ENCODE measurements at regions not wholly inside any gene's neighbourhood (a gene's known extent, or its start where the extent isn't known, plus 50 kb on each side); places are given as distances from the start of the nearest gene placed in this dataset.

- no peak for TF ChIP-seq CTCF (IDR thresholded peaks at IDR 0.05; ENCODE audit: insufficient read depth in 1 of 2, low read depth in 1 of 2, low read length in 1 of 2, severe bottlenecking in 1 of 2, unreplicated experiment in 1 of 2)
- no peak overlapping the region for H3K4me3 ChIP-seq (ENCODE audit: low read depth, low read length)
- intact Hi-C loops (cut with micrococcal nuclease; ENCODE audit: unreplicated experiment) = loop anchor here (5.0 kb wide), 1 partner anchor 60 kb away; no protein-coding TSS in a partner anchor
- no TSS peak for BruUV-seq (replicated peaks)
- POLR2A ChIA-PET = no interaction called here
- no peak for DNase-seq
- no peaks in the 10 kb centered on the region for H3K4me1 ChIP-seq
- no peaks in the 10 kb centered on the region for H3K27me3 ChIP-seq (replicated peaks; ENCODE audit: control insufficient read depth, insufficient read depth, low read length)
- no peaks in the 10 kb centered on the region for H3K36me3 Mint-ChIP-seq (ENCODE audit: insufficient read depth, unreplicated experiment)
- H3K36me3 ChIP-seq (ENCODE audit: control insufficient read depth, insufficient read depth, low read length) = no peaks in the 10 kb centered on the region
- CTCF ChIA-PET = interaction anchor here (0.5 kb wide), 1 partner anchor 258 kb away, joined by 3 read pairs; no protein-coding TSS in a partner anchor
- H3K9me3 ChIP-seq = no peaks in the 10 kb centered on the region
- peaks cover 8% of the 10 kb centered on the region for H3K9me3 Mint-ChIP-seq (ENCODE audit: unreplicated experiment)
- H3K27ac Mint-ChIP-seq (ENCODE audit: unreplicated experiment) = no peak overlapping the region
- H3K27me3 Mint-ChIP-seq (ENCODE audit: insufficient read depth, unreplicated experiment) = peaks cover 3% of the 10 kb centered on the region
- H3K4me1 Mint-ChIP-seq (ENCODE audit: low read depth, unreplicated experiment) = no peaks in the 10 kb centered on the region
- H3K4me3 Mint-ChIP-seq (ENCODE audit: unreplicated experiment) = no peak overlapping the region
Measured at GRCh38 chr5:62717301-62717933, 138.8 kb downstream of the LRRC70 start.

GRCh38 chr5:62714296-62714695 lies 135.7 kb downstream of the LRRC70 start:
- intact Hi-C loops (cut with micrococcal nuclease; ENCODE audit: unreplicated experiment) = no loop called here
- Histone ChIP-seq H3K9me3 (no peaks in the 10 kb centered on the region), H3K4me1 (no peaks in the 10 kb centered on the region), H3K27me3 (replicated peaks; ENCODE audit: control insufficient read depth, insufficient read depth, low read length) (no peaks in the 10 kb centered on the region), H3K36me3 (ENCODE audit: control insufficient read depth, insufficient read depth, low read length) (no peaks in the 10 kb centered on the region), H3K4me3 (ENCODE audit: low read depth, low read length) (no peak overlapping the region)
- POLR2A ChIA-PET = no interaction called here
- no peak overlapping the region for H3K4me3 Mint-ChIP-seq (ENCODE audit: unreplicated experiment)
- CTCF ChIA-PET = no interaction called here
- no peaks in the 10 kb centered on the region for H3K36me3 Mint-ChIP-seq (ENCODE audit: insufficient read depth, unreplicated experiment)
- TF ChIP-seq CTCF (IDR thresholded peaks at IDR 0.05; ENCODE audit: insufficient read depth in 1 of 2, low read depth in 1 of 2, low read length in 1 of 2, severe bottlenecking in 1 of 2, unreplicated experiment in 1 of 2) = no peak
- no peaks in the 10 kb centered on the region for H3K27me3 Mint-ChIP-seq (ENCODE audit: insufficient read depth, unreplicated experiment)
- H3K27ac Mint-ChIP-seq (ENCODE audit: unreplicated experiment) = no peak overlapping the region
- BruUV-seq (replicated peaks) = no TSS peak
- no peaks in the 10 kb centered on the region for H3K4me1 Mint-ChIP-seq (ENCODE audit: low read depth, unreplicated experiment)
- DNase-seq = no peak
- H3K9me3 Mint-ChIP-seq (ENCODE audit: unreplicated experiment) = peaks cover 6% of the 10 kb centered on the region

- Mint-ChIP-seq H3K4me3 (ENCODE audit: unreplicated experiment) (no peak overlapping the region), H3K27ac (ENCODE audit: unreplicated experiment) (no peak overlapping the region), H3K36me3 (ENCODE audit: insufficient read depth, unreplicated experiment) (no peaks in the 10 kb centered on the region), H3K4me1 (ENCODE audit: low read depth, unreplicated experiment) (no peaks in the 10 kb centered on the region), H3K9me3 (ENCODE audit: unreplicated experiment) (peaks cover 21% of the 10 kb centered on the region), H3K27me3 (ENCODE audit: insufficient read depth, unreplicated experiment) (no peaks in the 10 kb centered on the region)
- CTCF ChIA-PET = no interaction called here
- no peak for DNase-seq
- Histone ChIP-seq H3K4me1 (no peaks in the 10 kb centered on the region), H3K4me3 (ENCODE audit: low read depth, low read length) (no peak overlapping the region), H3K27me3 (replicated peaks; ENCODE audit: control insufficient read depth, insufficient read depth, low read length) (no peaks in the 10 kb centered on the region), H3K36me3 (ENCODE audit: control insufficient read depth, insufficient read depth, low read length) (no peaks in the 10 kb centered on the region), H3K9me3 (peaks cover 5% of the 10 kb centered on the region)
- BruUV-seq (replicated peaks) = no TSS peak
- POLR2A ChIA-PET = no interaction called here
- intact Hi-C loops (cut with micrococcal nuclease; ENCODE audit: unreplicated experiment) = no loop called here
- TF ChIP-seq CTCF (IDR thresholded peaks at IDR 0.05; ENCODE audit: insufficient read depth in 1 of 2, low read depth in 1 of 2, low read length in 1 of 2, severe bottlenecking in 1 of 2, unreplicated experiment in 1 of 2) = no peak
Measured at GRCh38 chr5:62708481-62709325, 130.1 kb downstream of the LRRC70 start.
